ENCODE measurements at regions not wholly inside any gene's neighbourhood (a gene's known extent, or its start where the extent isn't known, plus 50 kb on each side); places are given as distances from the start of the nearest gene placed in this dataset.
"Not testable (repeated sequence)": the region's sequence is repeated elsewhere in the genome, so short reads cannot be mapped to it uniquely, and the experiment has no call there.

DNA sequence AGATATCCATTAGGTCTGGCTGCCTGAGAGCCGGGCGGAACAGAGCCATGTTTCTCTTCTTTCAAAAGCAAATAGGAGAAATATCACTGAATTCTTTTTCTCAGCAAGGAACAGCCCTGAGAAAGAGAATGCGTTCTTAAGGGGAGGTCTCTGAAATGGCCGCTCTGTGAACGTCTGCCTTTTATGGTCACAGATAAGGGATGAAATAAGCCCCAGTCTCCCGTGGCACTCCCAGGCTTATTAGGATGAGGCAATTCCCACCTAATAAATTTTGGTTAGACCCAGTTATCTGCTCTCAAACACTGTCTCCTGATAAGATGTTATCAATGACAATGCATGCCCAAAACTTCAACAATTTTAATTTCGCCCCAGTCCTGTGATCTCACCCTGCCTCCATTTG is 133.4 kb upstream of the KCNJ18 start:
- DNase-seq: not testable (repeated sequence)

DNA sequence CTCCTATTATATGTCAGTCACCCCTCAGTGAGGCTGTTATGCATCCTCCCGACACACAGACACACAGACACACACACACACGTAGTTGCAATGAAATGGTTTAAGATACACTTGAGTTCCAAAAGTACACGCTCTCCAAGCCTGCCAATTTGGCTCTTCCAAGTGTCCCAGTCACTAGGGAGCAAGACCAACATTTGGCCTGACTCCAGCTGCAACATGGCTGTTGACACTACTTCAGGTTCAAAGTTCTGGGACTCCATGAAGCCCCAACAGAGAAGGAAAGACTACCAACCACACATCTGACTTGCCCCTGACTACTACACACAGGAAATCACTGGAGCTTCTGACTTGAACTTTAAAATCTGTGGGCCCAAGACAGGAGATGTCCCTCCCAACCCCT is 128.1 kb upstream of the KCNJ18 start:
- DNase-seq: no peak

DNA sequence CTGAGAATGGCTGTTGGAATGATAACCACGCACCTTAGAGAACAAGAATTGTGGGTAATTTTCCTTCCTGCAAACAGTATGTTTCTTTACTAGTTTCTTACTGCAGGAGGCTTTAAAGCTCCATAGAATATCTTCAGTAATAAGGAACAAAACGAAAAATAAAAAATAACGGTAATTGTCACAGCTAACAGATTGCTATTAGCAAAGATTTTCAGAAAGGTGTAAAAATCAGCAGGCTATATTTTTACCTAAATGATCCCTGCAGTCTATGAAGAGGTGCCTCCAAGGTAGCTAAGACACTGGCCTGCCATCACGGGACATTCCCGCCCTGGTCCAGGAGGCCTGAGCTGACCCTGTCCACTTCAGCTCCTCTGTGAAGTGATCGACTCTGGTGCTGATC is 127.6 kb upstream of the KCNJ18 start:
- DNase-seq: not testable (repeated sequence)

DNA sequence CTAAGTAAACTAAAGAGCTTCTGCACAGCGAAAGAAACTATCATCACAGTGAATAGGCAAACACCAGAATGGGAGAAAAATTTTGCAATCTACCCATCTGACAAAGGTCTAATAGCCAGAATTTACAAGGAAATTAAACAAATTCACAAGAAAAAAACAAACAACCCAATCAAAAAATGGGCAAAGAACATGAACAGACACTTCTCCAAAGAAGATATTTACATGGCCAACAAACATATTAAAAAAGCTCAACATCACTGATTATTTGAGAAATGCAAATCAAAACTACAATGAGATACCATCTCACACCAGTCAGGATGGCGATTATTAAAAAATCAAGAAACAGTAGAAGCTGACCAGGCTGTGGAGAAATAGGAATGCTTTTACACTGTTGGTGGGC is 121.9 kb upstream of the KCNJ18 start:
- DNase-seq: not testable (repeated sequence)

DNA sequence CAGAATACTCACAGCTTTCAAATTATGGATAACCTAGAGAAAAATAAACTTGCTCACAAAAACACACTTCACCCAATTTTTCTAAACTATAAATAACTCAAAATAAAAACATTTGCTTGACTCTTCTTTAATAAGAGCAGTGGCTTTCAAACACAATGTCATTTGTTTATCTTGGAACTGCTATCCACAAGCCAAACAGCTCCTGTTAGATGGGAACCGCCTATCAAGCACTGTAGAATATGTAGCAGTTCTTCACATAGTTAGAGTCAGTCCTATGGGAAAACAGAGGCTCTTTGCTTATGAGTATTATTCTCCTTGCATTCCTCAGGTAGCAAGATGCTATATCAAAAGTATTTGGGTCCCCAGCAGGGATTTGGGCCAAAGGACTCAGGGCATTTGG is 120.2 kb upstream of the KCNJ18 start:
- DNase-seq: not testable (repeated sequence)

DNA sequence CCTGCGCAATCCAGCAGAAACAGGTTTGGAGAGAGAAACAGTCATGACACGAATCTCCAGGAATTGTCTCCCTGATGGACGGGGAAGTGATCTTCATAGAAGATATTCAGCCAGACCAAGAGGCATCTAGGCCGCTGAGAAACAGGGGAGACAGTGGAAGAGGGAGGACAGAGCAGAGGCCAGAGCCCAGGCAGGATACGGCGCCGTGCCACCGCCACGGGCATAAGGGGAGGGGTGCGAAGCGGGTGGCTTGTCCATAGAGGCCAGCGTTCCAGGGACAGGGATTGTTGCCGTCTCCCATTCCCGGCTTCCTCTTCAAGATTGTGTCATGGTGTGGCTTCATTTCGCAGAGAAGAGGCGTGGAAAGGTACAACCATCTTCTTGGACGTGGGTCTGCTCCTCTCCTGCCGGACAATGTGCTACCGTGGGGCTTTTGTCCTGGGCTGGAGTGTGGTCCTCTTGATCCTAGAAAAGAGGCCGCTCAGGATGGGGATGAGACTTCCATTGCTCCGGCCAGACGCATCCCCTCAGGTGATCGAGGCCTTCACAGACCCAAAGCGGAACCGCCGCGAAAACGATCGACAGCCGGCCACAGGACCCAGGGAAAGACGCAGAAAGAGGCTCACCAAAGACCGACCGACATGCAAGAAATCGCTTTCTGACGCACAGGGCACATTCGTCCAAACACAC is 118.9 kb upstream of the KCNJ18 start:
- not testable (repeated sequence) for DNase-seq

DNA sequence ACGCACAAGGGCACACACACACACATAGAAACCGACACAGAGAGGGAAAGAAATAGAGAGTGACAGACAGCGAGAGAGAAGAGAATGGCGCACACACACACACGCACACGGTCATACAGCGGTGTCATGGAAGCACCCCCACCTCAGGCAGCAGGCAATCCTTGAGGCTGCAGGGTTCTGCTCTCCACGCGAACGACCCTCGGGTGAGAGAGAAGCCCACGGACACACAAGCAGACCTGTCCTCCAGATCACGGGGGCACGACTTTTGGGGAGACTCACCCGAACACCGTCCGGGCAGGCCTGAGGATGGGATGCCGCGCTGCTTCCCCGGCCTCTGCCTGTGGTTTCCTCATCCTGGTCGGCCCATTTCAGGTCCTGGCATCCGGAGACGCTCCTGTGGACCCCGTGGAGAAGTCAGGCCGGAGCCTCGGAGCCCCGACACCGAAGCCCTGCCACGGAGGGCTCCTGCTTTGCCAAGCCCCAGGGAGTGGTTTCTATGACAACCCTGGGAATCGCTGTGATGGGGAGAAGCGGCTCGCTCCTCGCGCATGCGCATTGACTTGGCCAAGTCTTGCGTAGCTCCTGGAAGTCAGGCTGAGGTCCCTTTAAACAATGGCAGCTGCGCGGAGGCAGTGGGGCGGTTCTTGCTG is 118.2 kb upstream of the KCNJ18 start:
- DNase-seq: no peak

DNA sequence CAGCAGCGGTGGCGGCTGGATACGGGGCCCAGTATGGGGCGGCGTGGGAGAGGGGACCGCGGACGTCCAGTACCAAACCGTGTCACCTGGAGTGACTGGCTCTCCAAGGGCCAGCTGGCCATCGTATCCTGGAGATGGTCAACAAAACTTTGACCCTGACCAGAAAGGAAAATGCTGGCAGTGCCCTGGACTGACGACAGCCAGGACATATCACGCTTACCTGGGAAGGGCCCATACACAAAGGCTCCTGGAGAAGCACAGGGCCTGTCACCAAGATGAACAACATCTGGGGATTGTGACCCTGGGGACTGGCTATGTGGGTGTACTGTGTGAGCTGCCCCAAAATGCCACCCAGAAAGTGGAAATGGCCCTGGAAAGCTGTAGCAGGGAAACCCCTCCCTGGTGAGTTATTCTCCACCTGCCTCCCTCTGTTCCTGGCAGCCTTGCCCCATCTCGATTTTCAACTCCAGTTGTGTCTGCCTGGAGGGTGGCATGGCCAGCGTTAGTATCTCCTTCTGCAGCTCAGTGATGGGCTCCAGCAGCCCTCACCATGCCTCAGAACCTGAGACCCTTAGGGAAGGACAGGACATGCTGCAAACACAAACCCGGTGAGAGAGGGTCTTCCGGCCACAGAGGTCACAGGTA is 117.6 kb upstream of the KCNJ18 start:
- not testable (repeated sequence) for DNase-seq

DNA sequence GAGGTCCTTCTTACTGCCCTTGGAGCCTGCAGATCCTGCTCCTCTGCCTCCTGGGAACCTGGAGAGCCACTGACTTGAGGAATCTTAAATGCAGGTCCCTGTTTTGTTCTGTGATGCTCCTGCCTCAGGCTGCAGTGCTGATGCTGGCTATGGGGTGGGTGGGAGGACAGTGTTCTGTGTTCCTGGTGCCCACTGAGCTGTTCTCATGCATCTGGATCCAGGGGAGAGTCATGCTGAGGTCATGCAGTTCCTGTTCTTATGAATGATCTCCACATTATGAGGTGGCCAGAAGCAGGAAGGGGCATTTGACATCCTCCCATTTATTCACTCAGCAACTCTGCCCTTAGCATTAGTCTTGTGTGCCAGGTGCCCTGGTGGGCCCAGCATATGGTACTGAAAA is 113.5 kb upstream of the KCNJ18 start:
- DNase-seq: not testable (repeated sequence)

DNA sequence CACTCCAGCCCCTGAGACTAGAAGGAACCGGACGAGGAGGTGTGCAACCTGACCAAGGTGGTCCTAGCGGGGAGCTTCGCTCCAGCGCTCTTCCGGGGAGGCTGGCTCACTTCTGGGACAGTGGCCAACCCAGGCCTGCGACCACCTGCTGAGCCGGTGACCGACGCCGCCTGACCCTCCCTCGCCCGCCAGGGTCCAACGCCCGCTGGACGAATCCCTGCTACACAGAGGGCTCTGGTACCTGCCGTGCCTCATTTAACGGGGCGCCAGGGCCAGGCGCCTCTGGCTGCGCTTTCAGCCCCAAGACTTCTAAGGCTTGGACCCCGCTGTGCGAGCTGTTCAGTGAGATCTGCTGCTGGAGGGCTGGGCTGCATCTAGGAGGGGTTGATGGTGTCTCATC is 99.5 kb upstream of the KCNJ18 start:
- no peak for DNase-seq

DNA sequence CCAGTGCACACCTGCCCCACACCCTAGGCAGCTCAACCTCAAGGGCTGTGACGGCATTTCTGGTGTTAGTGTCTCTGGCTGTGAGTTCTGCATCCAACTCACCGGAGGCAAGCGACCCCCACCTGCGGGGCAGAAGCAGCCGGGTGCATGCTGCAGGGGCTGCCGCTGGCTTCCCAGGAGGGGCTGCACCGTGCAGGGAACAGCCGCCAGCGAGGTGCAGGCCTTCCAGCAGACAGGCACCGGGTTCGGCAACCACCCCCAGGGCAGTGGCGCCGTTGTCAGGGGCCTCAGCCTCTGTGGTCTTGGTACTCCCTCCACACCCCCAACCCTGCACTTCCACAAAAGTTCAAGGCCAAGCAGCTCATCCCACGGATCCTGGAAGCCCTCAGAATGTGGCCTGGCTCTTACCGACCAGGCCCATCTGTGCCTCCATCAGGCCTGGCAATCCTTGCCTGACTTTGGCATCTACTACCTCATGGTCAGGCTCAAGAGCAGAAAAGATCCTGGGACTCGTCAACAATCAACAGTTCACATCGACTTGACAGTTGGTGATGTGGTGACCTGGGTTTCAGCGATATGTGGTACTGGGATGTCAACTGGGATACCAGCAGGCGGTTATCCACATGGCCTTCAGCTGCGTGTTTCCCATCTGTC is 98.7 kb upstream of the KCNJ18 start:
- DNase-seq: not testable (repeated sequence)

DNA sequence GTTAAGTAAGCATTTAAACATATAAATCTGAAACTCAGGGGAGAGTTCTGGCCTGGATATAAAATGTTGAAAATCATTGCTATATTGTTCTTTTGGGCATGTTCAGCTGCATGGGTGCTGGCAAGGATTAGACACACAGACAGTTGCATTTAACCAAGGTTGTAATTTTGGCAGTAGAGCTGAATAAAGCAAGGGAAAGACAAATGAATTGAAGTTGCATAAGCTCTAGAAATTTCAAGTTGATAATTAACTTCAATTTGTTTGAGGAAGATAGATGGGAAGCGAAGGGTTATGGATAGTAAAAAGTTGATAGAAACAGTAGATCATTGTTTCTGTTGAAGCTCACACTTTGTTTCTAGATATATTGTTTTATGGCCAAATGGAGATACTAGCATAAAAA is 97.2 kb upstream of the KCNJ18 start:
- no peak for DNase-seq

DNA sequence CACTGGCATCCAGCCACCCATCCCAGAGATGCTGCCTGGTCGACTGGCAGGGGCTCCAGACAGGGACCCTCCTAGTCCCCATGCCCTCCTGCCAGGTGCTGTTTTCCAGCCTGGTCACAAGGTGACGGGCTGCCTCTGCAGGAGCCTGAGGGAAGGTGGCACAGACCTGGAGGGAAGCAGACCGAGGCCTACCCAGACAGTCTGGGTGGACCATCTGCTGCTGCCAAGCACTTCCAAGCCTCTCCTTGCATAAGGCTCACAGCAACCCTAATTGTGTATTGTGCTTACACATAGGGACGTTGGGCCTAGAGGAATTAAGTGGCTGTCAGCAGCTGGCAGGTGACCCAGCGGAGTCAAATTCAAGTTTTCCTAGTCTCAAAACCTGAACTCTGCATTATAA is 90.1 kb upstream of the KCNJ18 start:
- no peak for DNase-seq

DNA sequence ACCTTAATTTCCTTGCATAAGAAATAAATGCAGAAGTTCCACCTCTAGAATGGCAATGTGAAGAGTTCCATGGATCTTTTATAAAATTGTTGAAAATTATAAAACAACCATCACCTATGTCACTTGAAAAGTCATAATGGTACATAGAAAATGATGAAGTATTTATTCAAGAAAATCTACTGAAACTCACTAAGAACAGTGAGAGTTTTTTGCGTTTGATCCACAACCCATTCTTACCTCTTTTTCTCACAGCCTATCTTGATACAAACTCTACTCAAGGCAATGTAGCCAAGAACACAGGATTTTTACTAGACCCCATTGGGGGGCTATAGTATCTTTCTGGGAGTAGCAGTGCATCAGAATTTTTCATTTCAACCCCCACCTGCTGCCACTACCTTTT is 89.0 kb upstream of the KCNJ18 start:
- not testable (repeated sequence) for DNase-seq

DNA sequence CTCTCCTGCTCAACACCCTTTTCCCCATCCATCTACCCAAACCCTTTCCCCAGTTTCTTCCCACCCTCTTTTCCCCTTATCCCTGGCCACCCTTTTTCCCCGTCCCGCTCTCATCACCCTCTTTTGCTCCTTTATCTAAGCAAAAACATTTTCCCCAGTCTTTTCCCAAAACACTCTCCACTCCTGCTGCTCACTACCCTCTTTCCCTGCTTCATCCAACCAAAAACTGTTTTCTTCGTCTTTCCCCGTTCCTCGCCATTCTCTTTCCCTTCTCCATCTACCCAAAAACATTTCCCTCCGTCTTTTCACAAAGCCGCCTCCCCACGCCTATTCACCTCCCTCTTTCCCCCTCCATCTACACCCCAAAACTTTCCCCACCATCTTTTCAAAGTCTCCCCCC is 80.9 kb upstream of the KCNJ18 start:
- not testable (repeated sequence) for DNase-seq

DNA sequence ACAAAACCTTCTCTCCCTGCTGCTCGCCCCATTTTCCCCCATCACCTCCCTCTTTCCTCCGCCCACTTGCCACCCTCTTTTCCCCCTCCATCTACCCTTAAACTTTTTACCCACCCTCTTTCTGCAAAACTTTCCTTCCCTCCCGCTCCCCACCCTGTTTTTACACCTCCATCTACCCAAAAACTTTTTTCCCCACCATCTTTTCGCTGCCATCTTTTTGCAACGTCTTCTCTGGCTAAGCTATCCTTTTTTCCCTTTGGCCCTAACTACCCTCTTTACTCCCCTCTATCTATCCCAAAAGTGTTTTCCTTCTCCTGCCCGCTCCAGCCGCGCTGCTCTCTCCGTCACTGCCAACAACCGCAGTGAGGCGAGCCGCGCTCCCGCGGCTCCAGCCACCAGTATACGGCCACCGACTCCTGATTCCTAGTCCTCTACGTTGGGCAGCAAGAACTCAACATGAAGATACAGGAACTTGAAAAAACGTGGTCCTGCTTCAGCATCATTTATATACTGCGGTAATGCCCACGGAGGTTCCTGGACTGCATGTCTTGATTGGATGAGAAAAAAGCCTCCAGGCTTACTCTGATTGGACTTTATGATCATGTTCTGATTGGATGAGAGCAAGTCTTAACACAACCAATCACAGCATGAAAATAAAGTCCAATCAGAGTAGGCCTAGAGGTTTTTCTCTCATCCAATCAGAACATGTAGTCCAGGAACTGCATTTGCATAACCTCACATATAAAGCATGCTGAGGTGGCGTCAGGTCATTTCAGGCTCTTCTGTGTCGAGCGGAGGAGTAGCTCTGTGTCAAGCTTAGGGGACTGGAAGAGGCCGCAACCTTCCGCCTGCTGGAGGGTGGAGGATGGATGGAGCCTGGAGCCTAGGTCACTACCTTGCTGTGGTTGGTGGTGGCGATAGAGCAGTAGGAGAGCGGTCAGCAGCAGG is 79.9 kb upstream of the KCNJ18 start:
- not testable (repeated sequence) for DNase-seq

DNA sequence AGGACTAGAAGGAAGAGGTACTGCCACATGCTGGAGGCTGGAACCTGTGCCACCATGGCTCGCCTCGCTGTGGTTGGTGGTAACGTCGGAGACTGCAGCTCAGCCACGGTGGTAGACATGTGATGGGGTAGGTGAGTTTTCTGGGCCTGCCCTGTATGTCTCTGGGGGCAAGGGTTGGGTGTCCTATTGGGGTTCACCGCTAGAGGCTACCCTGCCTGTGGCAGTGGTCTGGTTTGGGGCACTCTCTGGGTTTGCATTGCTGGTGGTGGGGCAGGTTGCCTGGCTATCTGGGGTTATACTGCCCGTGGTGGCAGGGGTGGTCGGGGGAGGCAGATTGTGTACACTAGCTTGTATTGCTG is 79.3 kb upstream of the KCNJ18 start:
- DNase-seq: no peak

DNA sequence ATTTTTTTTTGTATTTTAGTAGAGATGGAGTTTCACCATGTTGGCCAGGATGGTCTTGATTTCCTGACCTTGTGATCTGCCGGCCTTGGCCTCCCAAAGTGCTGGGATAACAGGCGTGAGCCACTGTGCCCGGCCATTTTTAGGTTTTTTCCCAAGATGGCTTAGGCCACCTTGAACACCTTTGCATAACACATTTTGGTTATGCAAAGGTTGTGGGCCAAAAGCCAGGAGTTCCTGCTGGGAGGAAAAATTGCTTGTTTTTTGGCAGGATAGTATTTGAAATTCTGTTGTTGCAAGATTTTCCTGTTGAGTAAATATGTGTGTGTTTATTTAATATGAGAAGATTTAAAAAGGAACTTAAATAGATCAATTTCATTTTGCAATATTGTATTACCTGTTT is 65.3 kb upstream of the KCNJ18 start:
- not testable (repeated sequence) for DNase-seq

Measured in COR-L47 (cell line).